OCI-LY1 (cell line): ENCODE measurements at regions not wholly inside any gene's neighbourhood (a gene's known extent, or its start where the extent isn't known, plus 50 kb on each side); places are given as distances from the start of the nearest gene placed in this dataset.

Experiments
- EZH2 ChIP-seq: fragments of 200-600 bp; sonication (generic), shearing (Covaris generic); IDR thresholded peaks from 2 replicates; pipeline ENCODE4 v1.8.0; 2017; ENCODE audit warnings: borderline replicate concordance, mixed run types, mild to moderate bottlenecking, antibody characterized with exemption, low read length, moderate library complexity, mixed read lengths
- TF ChIP-seq, protein P1 (sequence below): fragments of 200-600 bp; sonication (generic), shearing (Covaris generic); IDR thresholded peaks from 2 replicates; pipeline ENCODE4 v1.5.1; 2017; ENCODE audit warnings: mild to moderate bottlenecking, antibody characterized with exemption, low read length, moderate library complexity, mixed read lengths

DNA sequence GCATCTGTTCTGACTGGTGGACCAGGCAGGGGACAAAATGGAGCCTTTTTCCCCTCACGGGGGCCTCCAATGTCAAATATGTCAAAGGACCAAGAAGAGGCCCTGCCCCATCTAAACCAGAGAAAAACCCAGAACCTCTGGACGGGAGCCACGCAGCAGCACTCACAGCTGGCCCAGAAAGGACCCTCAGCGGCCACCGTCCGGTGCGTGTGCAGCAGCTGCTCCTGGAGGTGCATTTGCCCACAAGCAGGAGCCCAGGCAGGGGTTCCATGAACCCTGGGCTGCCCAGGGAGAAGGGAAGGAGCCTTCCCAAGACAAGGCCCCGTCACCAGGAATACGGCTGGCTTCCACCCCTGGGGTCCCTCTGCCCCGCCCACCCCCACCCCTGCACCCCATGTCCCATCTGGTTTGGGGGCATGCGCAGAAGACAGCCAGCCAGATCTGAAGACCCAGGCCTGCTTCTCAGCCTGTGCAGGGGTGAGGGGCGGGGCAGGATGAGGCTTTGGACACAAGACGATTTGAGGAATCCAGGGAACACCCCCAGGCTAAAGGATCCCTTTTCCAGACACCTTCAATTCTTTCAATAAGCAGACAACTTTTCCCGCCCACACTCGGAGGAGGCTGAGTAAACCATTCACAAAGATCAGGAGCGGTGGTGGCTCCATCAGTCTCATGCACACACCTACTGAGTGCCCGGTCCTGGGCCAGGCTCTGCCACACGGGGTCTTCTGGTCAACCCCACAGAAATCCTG, 423.1 kb downstream of the SHANK2 start:
- TF ChIP-seq, protein P1, sequence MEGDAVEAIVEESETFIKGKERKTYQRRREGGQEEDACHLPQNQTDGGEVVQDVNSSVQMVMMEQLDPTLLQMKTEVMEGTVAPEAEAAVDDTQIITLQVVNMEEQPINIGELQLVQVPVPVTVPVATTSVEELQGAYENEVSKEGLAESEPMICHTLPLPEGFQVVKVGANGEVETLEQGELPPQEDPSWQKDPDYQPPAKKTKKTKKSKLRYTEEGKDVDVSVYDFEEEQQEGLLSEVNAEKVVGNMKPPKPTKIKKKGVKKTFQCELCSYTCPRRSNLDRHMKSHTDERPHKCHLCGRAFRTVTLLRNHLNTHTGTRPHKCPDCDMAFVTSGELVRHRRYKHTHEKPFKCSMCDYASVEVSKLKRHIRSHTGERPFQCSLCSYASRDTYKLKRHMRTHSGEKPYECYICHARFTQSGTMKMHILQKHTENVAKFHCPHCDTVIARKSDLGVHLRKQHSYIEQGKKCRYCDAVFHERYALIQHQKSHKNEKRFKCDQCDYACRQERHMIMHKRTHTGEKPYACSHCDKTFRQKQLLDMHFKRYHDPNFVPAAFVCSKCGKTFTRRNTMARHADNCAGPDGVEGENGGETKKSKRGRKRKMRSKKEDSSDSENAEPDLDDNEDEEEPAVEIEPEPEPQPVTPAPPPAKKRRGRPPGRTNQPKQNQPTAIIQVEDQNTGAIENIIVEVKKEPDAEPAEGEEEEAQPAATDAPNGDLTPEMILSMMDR: no peak
- TF ChIP-seq EZH2: no peak
